HCT116 (cell line): ENCODE measurements at regions not wholly inside any gene's neighbourhood (a gene's known extent, or its start where the extent isn't known, plus 50 kb on each side); places are given as distances from the start of the nearest gene placed in this dataset.

Source experiments
- ATAC-seq: fragments of 200-7000 bp; cut with Tn5 transposase; 2 replicates; pipeline ENCODE4 v1.9.1; 2020; ENCODE audit warnings: mild to moderate bottlenecking, moderate library complexity
- BruUV-seq: library from RNA; stranded (reverse); fragments of 400-500 nt; replicated peaks from 2 replicates; lab custom pipeline; 2021; lab: Mats Ljungman, UMichigan
- CTCF ChIA-PET: fragments of 300-600 bp; sonication (Branson Sonifier 250); formaldehyde crosslinking; loops from one replicate; lab custom pipeline; 2021; ENCODE audit warnings: antibody characterized with exemption; lab: Charles Lee
- POLR2A ChIA-PET: fragments of 300-600, 350-600 bp; sonication (Branson Sonifier 250); formaldehyde crosslinking; loops from one replicate; lab custom pipeline; 2021; ENCODE audit warnings: antibody characterized with exemption; lab: Charles Lee
- RAD21 ChIA-PET, 2 experiments: fragments of 300-600 bp; sonication (Branson Sonifier 250); formaldehyde crosslinking; loops; one replicate each; lab custom pipeline; 2023; ENCODE audit warnings: low total read pairs in 2 of 2; ENCODE audit not compliant: uncharacterized antibody in 2 of 2, unreplicated experiment in 2 of 2, low non-redundant PET in 1 of 2; lab: Charles Lee
- DNase-seq: peaks from one replicate; pipeline ENCODE4 v3.0.0-alpha.2; 2010; ENCODE audit warnings: low read depth, low spot score
- H2AFZ ChIP-seq: fragments of 200-600 bp; shearing (Covaris generic), sonication (generic); 2 replicates; pipeline ENCODE4 v1.6.1; 2017; ENCODE audit warnings: low read depth, mixed run types, mixed read lengths, antibody characterized with exemption, low read length; ENCODE audit not compliant: poor library complexity, severe bottlenecking
- H3K27ac ChIP-seq: 2 replicates; pipeline ENCODE4 v1.5.1; 2012; ENCODE audit warnings: low read depth, low read length
- H3K27me3 ChIP-seq: fragments of 200-600 bp; sonication (generic); 2 replicates; pipeline ENCODE4 v1.6.1; 2016; ENCODE audit warnings: mixed run types, low read length, mixed read lengths; ENCODE audit not compliant: insufficient read depth
- H3K36me3 ChIP-seq, 2 experiments: fragments of 200-500 bp in 1 of 2; fragments of 200-600 bp in 1 of 2; sonication (Bioruptor generic) in 1 of 2; sonication (generic) in 1 of 2; 2 replicates each; pipeline versions ENCODE4 v1.5.1 to v1.6.1; 2014 to 2016; ENCODE audit warnings: low read length in 2 of 2, inconsistent platforms in 1 of 2, mixed read lengths in 1 of 2, mixed run types in 1 of 2; ENCODE audit not compliant: insufficient read depth in 2 of 2, control insufficient read depth in 1 of 2
- H3K4me1 ChIP-seq, 2 experiments: fragments of 200-600 bp in 1 of 2; sonication (generic) in 1 of 2; 2 replicates each; pipeline versions ENCODE4 v1.5.1 to v1.6.1; 2012 to 2017; ENCODE audit warnings: low read length in 2 of 2, inconsistent platforms in 1 of 2, mild to moderate bottlenecking in 1 of 2, mixed read lengths in 1 of 2, mixed run types in 1 of 2, moderate library complexity in 1 of 2; ENCODE audit not compliant: insufficient read depth in 2 of 2, control insufficient read depth in 1 of 2
- H3K4me2 ChIP-seq: fragments of 200-600 bp; sonication (generic); 2 replicates; pipeline ENCODE4 v1.6.1; 2017; ENCODE audit warnings: mixed run types, low read length, mixed read lengths
- H3K4me3 ChIP-seq, 2 experiments: fragments of 200-600 bp in 1 of 2; sonication (generic) in 1 of 2; replicated peaks in 1 of 2; 2 replicates each; pipeline ENCODE4 v1.5.1; 2011 to 2016; ENCODE audit warnings: low read length in 2 of 2, control low read depth in 1 of 2, low read depth in 1 of 2, mild to moderate bottlenecking in 1 of 2, mixed read lengths in 1 of 2, mixed run types in 1 of 2
- H3K79me2 ChIP-seq: fragments of 200-600 bp; sonication (generic); 2 replicates; pipeline ENCODE4 v1.6.1; 2017; ENCODE audit warnings: mild to moderate bottlenecking, mixed run types, low read length, moderate library complexity, mixed read lengths; ENCODE audit not compliant: insufficient read depth
- H3K9ac ChIP-seq: fragments of 200-600 bp; sonication (generic); 2 replicates; pipeline ENCODE4 v1.6.1; 2016; ENCODE audit warnings: low read length, mixed read lengths
- H3K9me2 ChIP-seq: fragments of 200-600 bp; sonication (generic), shearing (Covaris generic); 2 replicates; pipeline ENCODE4 v1.6.1; 2017; ENCODE audit warnings: mixed run types, mild to moderate bottlenecking, moderate library complexity; ENCODE audit not compliant: insufficient read depth
- H3K9me3 ChIP-seq, 2 experiments: fragments of 200-500 bp in 1 of 2; fragments of 200-600 bp in 1 of 2; sonication (Bioruptor generic) in 1 of 2; sonication (generic) in 1 of 2; 2 replicates each; pipeline ENCODE4 v1.6.1; 2014 to 2017; ENCODE audit warnings: low read length in 2 of 2, mixed read lengths in 2 of 2, inconsistent platforms in 1 of 2, low read depth in 1 of 2, mild to moderate bottlenecking in 1 of 2, mixed run types in 1 of 2, moderate library complexity in 1 of 2; ENCODE audit not compliant: control insufficient read depth in 1 of 2, insufficient read depth in 1 of 2
- H4K20me1 ChIP-seq: fragments of 200-600 bp; sonication (generic), shearing (Covaris generic); 2 replicates; pipeline ENCODE4 v1.6.1; 2017; ENCODE audit warnings: mixed run types, mild to moderate bottlenecking, moderate library complexity; ENCODE audit not compliant: insufficient read depth
- CBX3 ChIP-seq: IDR thresholded peaks from 2 replicates; pipeline ENCODE4 v1.6.1; 2012; ENCODE audit warnings: low read depth
- CTCF ChIP-seq, 3 experiments: fragments of 200-600 bp in 1 of 3; sonication (generic) in 1 of 3; IDR thresholded peaks in 2 of 3; conservative IDR thresholded peaks in 1 of 3; 2 replicates each; pipeline ENCODE4 v1.5.1; 2012 to 2017; ENCODE audit warnings: low read depth in 2 of 3, low read length in 2 of 3, antibody characterized with exemption in 1 of 3, borderline replicate concordance in 1 of 3, control low read depth in 1 of 3, mild to moderate bottlenecking in 1 of 3, mixed read lengths in 1 of 3, mixed run types in 1 of 3, moderate library complexity in 1 of 3; ENCODE audit not compliant: insufficient read depth in 1 of 3
- ELF1 ChIP-seq: IDR thresholded peaks from 2 replicates; pipeline ENCODE4 v1.6.1; 2012; ENCODE audit warnings: low read depth, borderline replicate concordance
- EZH2 ChIP-seq: fragments of 200-600 bp; sonication (generic); IDR thresholded peaks from 2 replicates; pipeline ENCODE4 v1.6.1; 2017; ENCODE audit warnings: antibody characterized with exemption, mixed run types
- EZH2phosphoT487 ChIP-seq: fragments of 200-600 bp; IDR thresholded peaks from 2 replicates; pipeline ENCODE4 v1.6.1; 2018; ENCODE audit warnings: antibody characterized with exemption, borderline replicate concordance
- FOSL1 ChIP-seq: IDR thresholded peaks from 2 replicates; pipeline ENCODE4 v1.6.1; 2012; ENCODE audit warnings: low read depth
- POLR2A ChIP-seq: IDR thresholded peaks from 2 replicates; pipeline ENCODE4 v1.7.0; 2011; ENCODE audit warnings: borderline replicate concordance; ENCODE audit not compliant: insufficient read depth, insufficient read length; ENCODE audit errors: extremely low read depth
- RAD21 ChIP-seq: IDR thresholded peaks from 2 replicates; pipeline ENCODE4 v1.6.1; 2012; ENCODE audit warnings: low read depth, mild to moderate bottlenecking
- SIN3A ChIP-seq: IDR thresholded peaks from 2 replicates; pipeline ENCODE4 v1.6.1; 2012; ENCODE audit warnings: low read depth
- TCF7L2 ChIP-seq: IDR thresholded peaks from 2 replicates; pipeline ENCODE4 v1.7.0; 2011; ENCODE audit warnings: borderline replicate concordance, inconsistent platforms; ENCODE audit not compliant: insufficient read depth, insufficient read length; ENCODE audit errors: extremely low read depth
- YY1 ChIP-seq: IDR thresholded peaks from 2 replicates; pipeline ENCODE4 v1.6.1; 2011; ENCODE audit warnings: low read length, low read depth, moderate library complexity, mild to moderate bottlenecking; ENCODE audit not compliant: insufficient replicate concordance; ENCODE audit errors: extremely low read depth
- ZNF274 ChIP-seq: fragments of 200-500 bp; sonication (Bioruptor generic); IDR thresholded peaks from 2 replicates; pipeline ENCODE4 v1.6.1; 2014; ENCODE audit warnings: mild to moderate bottlenecking, low read depth, low read length, inconsistent platforms
- intact Hi-C: fragments of 100-400 bp; cut with micrococcal nuclease; formaldehyde crosslinking; loops from 2 replicates; pipeline ENCODE4 v1.10.0; 2022
- TF ChIP-seq, protein P1 (sequence below): IDR thresholded peaks from 2 replicates; pipeline ENCODE4 v1.6.1; 2012

- intact Hi-C loops, result loop anchor here (1.0 kb wide), 1 partner anchor 47 kb away; no protein-coding TSS in a partner anchor
These were observed 55.0 kb downstream of the IRX5 start for GRCh38 chr16:54985668-54986067.

More at GRCh38 chr16:54985668-54986067, 55.0 kb downstream of the IRX5 start:
- Histone ChIP-seq H3K4me3 (no peak overlapping the region), H3K9me2 (no peaks in the 10 kb centered on the region), H3K4me2 (no peak overlapping the region), H2AFZ (no peak overlapping the region), H4K20me1 (no peaks in the 10 kb centered on the region), H3K27me3 (no peaks in the 10 kb centered on the region), H3K36me3 (no peaks in the 10 kb centered on the region), H3K79me2 (no peaks in the 10 kb centered on the region), H3K27ac (no peak overlapping the region), H3K9ac (no peak overlapping the region), H3K4me1 (no peaks in the 10 kb centered on the region), H3K9me3 (no peaks in the 10 kb centered on the region)
- ChIA-PET POLR2A (no interaction called here), CTCF (no interaction called here), RAD21 (no interaction called here)
- ATAC-seq (no peak), DNase-seq (no peak)
- TF ChIP-seq ELF1, result no peak
- TF ChIP-seq CBX3, result no peak
- no peak for TF ChIP-seq ZNF274
- no peak for TF ChIP-seq POLR2A
- no peak for TF ChIP-seq EZH2phosphoT487
- no peak for TF ChIP-seq CTCF (IDR thresholded peaks at IDR 0.05 in 2 of 3, conservative IDR thresholded peaks at IDR 0.05 in 1 of 3; ENCODE audit: borderline replicate concordance in 1 of 3, insufficient read depth in 1 of 3, low read depth in 2 of 3, low read length in 2 of 3)
- no peak for TF ChIP-seq RAD21
- no peak for TF ChIP-seq FOSL1
- no peak for TF ChIP-seq SIN3A
- no peak for TF ChIP-seq YY1
- no peak for TF ChIP-seq TCF7L2
- TF ChIP-seq, protein P1, sequence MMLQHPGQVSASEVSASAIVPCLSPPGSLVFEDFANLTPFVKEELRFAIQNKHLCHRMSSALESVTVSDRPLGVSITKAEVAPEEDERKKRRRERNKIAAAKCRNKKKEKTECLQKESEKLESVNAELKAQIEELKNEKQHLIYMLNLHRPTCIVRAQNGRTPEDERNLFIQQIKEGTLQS, result no peak
- TF ChIP-seq EZH2, result no peak
- BruUV-seq, result no TSS peak
